ENCODE measurements at regions not wholly inside any gene's neighbourhood (a gene's known extent, or its start where the extent isn't known, plus 50 kb on each side); places are given as distances from the start of the nearest gene placed in this dataset.

- Mint-ChIP-seq H3K27me3 (ENCODE audit: low read depth) (no peaks in the 10 kb centered on the region), H3K4me3 (no peak overlapping the region), H3K27ac (no peak overlapping the region), H3K4me1 (peaks cover 22% of the 10 kb centered on the region), H3K36me3 (no peaks in the 10 kb centered on the region), H3K9me3 (no peaks in the 10 kb centered on the region)
- ATAC-seq: no peak
- ChIA-PET CTCF (no interaction called here), POLR2A (no interaction called here)
- no peak for DNase-seq (ENCODE audit: low spot score)
- TF ChIP-seq ZNF512 (CRISPR knock-in tag; IDR thresholded peaks at IDR 0.05; ENCODE audit: borderline replicate concordance): no peak
- TF ChIP-seq JUN (CRISPR knock-in tag; IDR thresholded peaks at IDR 0.05): no peak
- TF ChIP-seq MLX (CRISPR knock-in tag; IDR thresholded peaks at IDR 0.05): no peak
- no peak for TF ChIP-seq HMGXB4 (CRISPR knock-in tag; IDR thresholded peaks at IDR 0.05)
- TF ChIP-seq RELA (CRISPR knock-in tag; IDR thresholded peaks at IDR 0.05; ENCODE audit: borderline replicate concordance): no peak
- no peak for TF ChIP-seq FOXP4 (CRISPR knock-in tag; IDR thresholded peaks at IDR 0.05)
These were observed 49.9 kb upstream of the CASK start for GRCh38 chrX:41973208-41973607.
